K562 (cell line): ENCODE measurements at regions not wholly inside any gene's neighbourhood (a gene's known extent, or its start where the extent isn't known, plus 50 kb on each side); places are given as distances from the start of the nearest gene placed in this dataset.

Source experiments
- ATAC-seq: fragments of 200-7000 bp; cut with Tn5 transposase; 3 replicates; pipeline ENCODE4 v1.9.1; 2020; ENCODE audit warnings: moderate library complexity
- BruUV-seq: library from RNA; stranded (reverse); fragments of 400-500 nt; replicated peaks from 2 replicates; lab custom pipeline; 2021; lab: Mats Ljungman, UMichigan
- CTCF ChIA-PET: fragments of 300-600 bp; formaldehyde crosslinking; extraction: SDS; loops from one replicate; lab custom pipeline; 2021; ENCODE audit warnings: low intra/inter-chr PET ratio; lab: Yijun Ruan, JAX
- POLR2A ChIA-PET: fragments of 300-600, 350-650 bp; sonication (Branson Sonifier 250); formaldehyde crosslinking; extraction: SDS; loops from one replicate; lab custom pipeline; 2021; ENCODE audit warnings: antibody characterized with exemption, inconsistent platforms; lab: Yijun Ruan, JAX
- DNase-seq, 4 experiments: peaks; one replicate each; pipeline versions ENCODE4 v3.0.0 to v3.0.0-alpha.2; 2011 to 2018; ENCODE audit warnings: low spot score in 3 of 4, mixed read lengths in 3 of 4; ENCODE audit errors: extremely low read depth in 1 of 4
- FAIRE-seq: peaks from 2 replicates; lab custom pipeline; 2011; peaks lifted over from hg19 to GRCh38; lab: Jason Lieb, UNC
- H2AFZ ChIP-seq: 2 replicates; pipeline ENCODE4 v1.6.0; 2011; ENCODE audit warnings: low read depth, low read length, control low read depth, inconsistent platforms
- H3K27ac ChIP-seq: fragments of 200-600 bp; 3 replicates; pipeline ENCODE4 v1.8.0; 2011; ENCODE audit warnings: low read depth, mild to moderate bottlenecking, control low read depth, inconsistent platforms, low read length, moderate library complexity, mixed read lengths; ENCODE audit errors: extremely low read depth
- H3K27me3 ChIP-seq, 2 experiments: fragments of 300-600 bp in 1 of 2; 2 replicates in 1 of 2; 3 replicates in 1 of 2; pipeline versions ENCODE4 v1.6.0 to v1.8.0; 2011; ENCODE audit warnings: inconsistent platforms in 2 of 2, low read length in 2 of 2, mild to moderate bottlenecking in 1 of 2, mixed read lengths in 1 of 2, moderate library complexity in 1 of 2; ENCODE audit not compliant: control insufficient read depth in 2 of 2, insufficient read depth in 2 of 2
- H3K36me3 ChIP-seq: fragments of 300-600 bp; 3 replicates; pipeline ENCODE4 v1.8.0; 2011; ENCODE audit warnings: mild to moderate bottlenecking, low read length, inconsistent platforms; ENCODE audit not compliant: control insufficient read depth, insufficient read depth
- H3K4me1 ChIP-seq, 2 experiments: fragments of 200-600 bp in 1 of 2; replicated peaks in 1 of 2; 2 replicates in 1 of 2; 3 replicates in 1 of 2; pipeline versions ENCODE4 v1.5.1 to v1.8.0; 2011; ENCODE audit warnings: inconsistent platforms in 2 of 2, low read length in 2 of 2, mild to moderate bottlenecking in 1 of 2, mixed read lengths in 1 of 2, moderate library complexity in 1 of 2; ENCODE audit not compliant: control insufficient read depth in 2 of 2, insufficient read depth in 2 of 2
- H3K4me2 ChIP-seq: 2 replicates; pipeline ENCODE4 v1.6.1; 2011; ENCODE audit warnings: low read length, control low read depth, inconsistent platforms, mixed read lengths; ENCODE audit not compliant: insufficient read depth
- H3K4me3 ChIP-seq: fragments of 200-600 bp; sonication (generic), shearing (Covaris generic); 2 replicates; pipeline ENCODE4 v1.5.1; 2016; ENCODE audit warnings: control low read depth, inconsistent platforms
- H3K79me2 ChIP-seq: fragments of 200-600 bp; 3 replicates; pipeline ENCODE4 v1.8.0; 2011; ENCODE audit warnings: low read length, inconsistent platforms; ENCODE audit not compliant: control insufficient read depth, insufficient read depth
- H3K9ac ChIP-seq, 2 experiments: 2 replicates each; pipeline versions ENCODE4 v1.6.0 to v1.6.1; 2011; ENCODE audit warnings: low read depth in 2 of 2, low read length in 2 of 2, control low read depth in 1 of 2, inconsistent platforms in 1 of 2, mild to moderate bottlenecking in 1 of 2, mixed read lengths in 1 of 2; ENCODE audit not compliant: insufficient read depth in 1 of 2
- H3K9me1 ChIP-seq: one replicate; pipeline ENCODE4 v1.6.0; 2011; ENCODE audit warnings: inconsistent platforms, mild to moderate bottlenecking, low read length, moderate library complexity; ENCODE audit not compliant: control insufficient read depth, insufficient read depth
- H3K9me3 ChIP-seq: replicated peaks from 2 replicates; pipeline ENCODE4 v1.5.1; 2011; ENCODE audit warnings: low read depth, low read length, inconsistent platforms; ENCODE audit not compliant: control insufficient read depth, insufficient read depth
- H4K20me1 ChIP-seq: replicated peaks from 2 replicates; pipeline ENCODE4 v1.6.1; 2011; ENCODE audit warnings: low read length, inconsistent platforms, mixed read lengths; ENCODE audit not compliant: control insufficient read depth, insufficient read depth
- ATF2 ChIP-seq: sonication (generic); formaldehyde crosslinking; IDR thresholded peaks from 2 replicates; pipeline ENCODE4 v1.8.1; 2022; ENCODE audit warnings: missing genetic modification reagents
- BCL6 ChIP-seq: fragments of 250-450 bp; sonication (Bioruptor Pico); IDR thresholded peaks from 2 replicates; pipeline ENCODE4 v1.4.0; 2020
- BCOR ChIP-seq: fragments of 450-650 bp; IDR thresholded peaks from 2 replicates; pipeline ENCODE4 v1.6.1; 2016
- BRF1 ChIP-seq: IDR thresholded peaks from 3 replicates; pipeline ENCODE4 v1.6.1; 2011; ENCODE audit warnings: borderline replicate concordance, mild to moderate bottlenecking; ENCODE audit not compliant: insufficient read length; ENCODE audit errors: extremely low read depth
- C11orf30 ChIP-seq: fragments of 450-650 bp; IDR thresholded peaks from 2 replicates; pipeline ENCODE4 v1.6.1; 2016; ENCODE audit warnings: low read depth, mild to moderate bottlenecking
- CBFB ChIP-seq: sonication (generic); formaldehyde crosslinking; IDR thresholded peaks from 2 replicates; pipeline ENCODE4 v1.4.0; 2020; ENCODE audit warnings: mild to moderate bottlenecking, missing genetic modification reagents
- GATAD2B ChIP-seq: fragments of 450-650 bp; IDR thresholded peaks from 2 replicates; pipeline ENCODE4 v1.6.1; 2017; ENCODE audit warnings: mild to moderate bottlenecking, borderline replicate concordance
- HMG20B ChIP-seq: fragments of 250-450 bp; sonication (Bioruptor Pico); IDR thresholded peaks from 2 replicates; pipeline ENCODE4 v1.5.0; 2021; ENCODE audit warnings: mild to moderate bottlenecking
- KAT8 ChIP-seq: fragments of 450-650 bp; IDR thresholded peaks from 2 replicates; pipeline ENCODE4 v1.6.1; 2016; ENCODE audit warnings: low read depth, mild to moderate bottlenecking
- NCOA4 ChIP-seq: fragments of 450-650 bp; IDR thresholded peaks from 2 replicates; pipeline ENCODE4 v1.6.1; 2018; ENCODE audit warnings: mild to moderate bottlenecking; ENCODE audit not compliant: partially characterized antibody
- NELFE ChIP-seq: IDR thresholded peaks from 2 replicates; pipeline ENCODE4 v1.6.1; 2011; ENCODE audit warnings: mild to moderate bottlenecking; ENCODE audit not compliant: insufficient read depth, insufficient read length
- PHB ChIP-seq: fragments of 250-450 bp; sonication (Bioruptor Pico); IDR thresholded peaks from 2 replicates; pipeline ENCODE4 v1.5.0; 2021
- RHOXF2B ChIP-seq: fragments of 250-450 bp; sonication (Bioruptor Pico); conservative IDR thresholded peaks from 2 replicates; pipeline ENCODE4 v1.5.1; 2021
- TAF7 ChIP-seq: fragments of 450-650 bp; IDR thresholded peaks from 2 replicates; pipeline ENCODE4 v1.6.1; 2016; ENCODE audit warnings: missing genetic modification characterization, missing compliant biosample characterization
- VEZF1 ChIP-seq: fragments of 200-800 bp; sonication (Bioruptor generic); IDR thresholded peaks from 2 replicates; pipeline ENCODE4 v1.6.1; 2017; ENCODE audit warnings: missing genetic modification characterization, missing compliant biosample characterization
- ZKSCAN1 ChIP-seq: fragments of 150-350 bp; IDR thresholded peaks from 2 replicates; pipeline ENCODE4 v1.6.1; 2016; ENCODE audit warnings: low read depth, low read length
- ZNF134 ChIP-seq: fragments of 250-450 bp; sonication (Bioruptor Pico); conservative IDR thresholded peaks from 2 replicates; pipeline ENCODE4 v1.4.0; 2020
- ZNF282 ChIP-seq: sonication (generic); formaldehyde crosslinking; IDR thresholded peaks from 2 replicates; pipeline ENCODE4 v1.8.1; 2023; ENCODE audit warnings: missing genetic modification reagents
- ZNF347 ChIP-seq: fragments of 450-650 bp; formaldehyde crosslinking; IDR thresholded peaks from 2 replicates; pipeline ENCODE4 v1.4.0; 2020; ENCODE audit warnings: low read depth, mild to moderate bottlenecking, moderate library complexity
- ZNF639 ChIP-seq, 2 experiments: fragments of 200-800 bp in 1 of 2; sonication (Bioruptor generic) in 1 of 2; sonication (generic) in 1 of 2; formaldehyde crosslinking in 1 of 2; IDR thresholded peaks in 1 of 2; conservative IDR thresholded peaks in 1 of 2; 2 replicates each; pipeline versions ENCODE4 v1.5.0 to v1.6.1; 2016 to 2020; ENCODE audit warnings: missing compliant biosample characterization in 1 of 2, missing genetic modification characterization in 1 of 2, missing genetic modification reagents in 1 of 2
- WGBS: fragments of 100-300 bp; shearing (Covaris generic); methylation state at CpG from one replicate; pipeline ENCODE4 v1.1.6; 2016; ENCODE audit warnings: low coverage, mixed read lengths; ENCODE audit not compliant: insufficient coverage; ENCODE audit errors: missing lambda C conversion rate; 5-methylcytosine and 5-hydroxymethylcytosine counted together
- in situ Hi-C: fragments of 300-500 bp; cut with MboI; formaldehyde crosslinking; loops from 4 replicates; pipeline ENCODE4 v1.15.0; 2018; ENCODE audit warnings: inconsistent platforms, mixed read lengths
- intact Hi-C: fragments of 100-400 bp; cut with micrococcal nuclease; formaldehyde crosslinking; loops from 2 replicates; pipeline ENCODE4 v1.14.2; 2022
- TF ChIP-seq, protein P1 (sequence below): fragments of 250-450 bp; sonication (Bioruptor Pico); IDR thresholded peaks from 2 replicates; pipeline ENCODE4 v1.8.0; 2021; ENCODE audit warnings: mild to moderate bottlenecking, moderate library complexity

DNA sequence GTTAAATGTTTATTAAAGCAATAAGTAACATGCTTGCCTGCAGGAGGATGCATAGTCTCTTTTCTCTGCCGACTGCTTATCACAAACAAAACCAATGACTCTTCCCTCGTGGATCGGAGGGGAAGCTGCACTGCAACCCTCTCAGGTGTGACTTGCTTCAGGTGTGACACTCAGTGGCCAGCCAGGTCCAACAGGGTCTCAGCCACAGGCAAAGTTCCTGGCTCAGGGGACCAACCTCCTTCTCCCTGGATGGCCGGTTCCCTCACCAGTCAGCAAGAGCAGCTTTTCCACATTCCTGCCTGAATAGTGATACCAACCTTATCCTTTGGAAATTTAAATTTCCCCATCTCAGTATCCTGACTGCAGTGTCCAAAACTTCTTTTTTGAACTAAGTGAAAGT, 383.5 kb downstream of the CMPK2 start (continued):
- TF ChIP-seq ZNF639 (CRISPR knock-in tag; conservative IDR thresholded peaks at IDR 0.05 in 1 of 2, IDR thresholded peaks at IDR 0.05 in 1 of 2) = no peak
- TF ChIP-seq CBFB = no peak
- TF ChIP-seq BCL6 (CRISPR knock-in tag) = no peak
- TF ChIP-seq GATAD2B = no peak
- no peak for TF ChIP-seq TAF7 (tag)
- TF ChIP-seq ZNF282 (CRISPR knock-in tag) = no peak
- no peak for TF ChIP-seq HMG20B
- no peak for TF ChIP-seq ZKSCAN1
- TF ChIP-seq ZNF134 = no peak
- no peak for TF ChIP-seq BRF1

GRCh38 chr2:6487765-6488164, 377.9 kb downstream of the CMPK2 start:
- ChIA-PET POLR2A (no interaction called here), CTCF (no interaction called here)
- Histone ChIP-seq H3K79me2 (no peaks in the 10 kb centered on the region), H3K4me3 (no peak overlapping the region), H3K27me3 (no peaks in the 10 kb centered on the region), H3K27ac (no peak overlapping the region), H3K9ac (no peak overlapping the region), H3K4me1 (no peaks in the 10 kb centered on the region), H3K36me3 (no peaks in the 10 kb centered on the region), H3K9me3 (no peaks in the 10 kb centered on the region; the same call in 1 of the 2 replicates), H3K4me2 (no peak overlapping the region), H4K20me1 (no peaks in the 10 kb centered on the region), H2AFZ (no peak overlapping the region), H3K9me1 (no peaks in the 10 kb centered on the region)
- in situ Hi-C loops (no loop called here), intact Hi-C loops (no loop called here)
- FAIRE-seq = no peak
- 1% methylated on average over 4 of the region's 4 CpGs for WGBS
- no peak for ATAC-seq
- no peak for DNase-seq
- no TSS peak for BruUV-seq
- TF ChIP-seq, protein P1, sequence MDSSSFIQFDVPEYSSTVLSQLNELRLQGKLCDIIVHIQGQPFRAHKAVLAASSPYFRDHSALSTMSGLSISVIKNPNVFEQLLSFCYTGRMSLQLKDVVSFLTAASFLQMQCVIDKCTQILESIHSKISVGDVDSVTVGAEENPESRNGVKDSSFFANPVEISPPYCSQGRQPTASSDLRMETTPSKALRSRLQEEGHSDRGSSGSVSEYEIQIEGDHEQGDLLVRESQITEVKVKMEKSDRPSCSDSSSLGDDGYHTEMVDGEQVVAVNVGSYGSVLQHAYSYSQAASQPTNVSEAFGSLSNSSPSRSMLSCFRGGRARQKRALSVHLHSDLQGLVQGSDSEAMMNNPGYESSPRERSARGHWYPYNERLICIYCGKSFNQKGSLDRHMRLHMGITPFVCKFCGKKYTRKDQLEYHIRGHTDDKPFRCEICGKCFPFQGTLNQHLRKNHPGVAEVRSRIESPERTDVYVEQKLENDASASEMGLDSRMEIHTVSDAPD (CRISPR knock-in tag) = no peak
- TF ChIP-seq ATF2 = no peak
- no peak for TF ChIP-seq NELFE
- no peak for TF ChIP-seq KAT8
- no peak for TF ChIP-seq C11orf30
- no peak for TF ChIP-seq ZNF347
- TF ChIP-seq RHOXF2B (CRISPR knock-in tag) = no peak
- no peak for TF ChIP-seq VEZF1
- TF ChIP-seq PHB (CRISPR knock-in tag) = no peak
- TF ChIP-seq NCOA4 = no peak
- TF ChIP-seq BCOR = no peak
